ENCODE measurements at regions not wholly inside any gene's neighbourhood (a gene's known extent, or its start where the extent isn't known, plus 50 kb on each side); places are given as distances from the start of the nearest gene placed in this dataset.

DNA sequence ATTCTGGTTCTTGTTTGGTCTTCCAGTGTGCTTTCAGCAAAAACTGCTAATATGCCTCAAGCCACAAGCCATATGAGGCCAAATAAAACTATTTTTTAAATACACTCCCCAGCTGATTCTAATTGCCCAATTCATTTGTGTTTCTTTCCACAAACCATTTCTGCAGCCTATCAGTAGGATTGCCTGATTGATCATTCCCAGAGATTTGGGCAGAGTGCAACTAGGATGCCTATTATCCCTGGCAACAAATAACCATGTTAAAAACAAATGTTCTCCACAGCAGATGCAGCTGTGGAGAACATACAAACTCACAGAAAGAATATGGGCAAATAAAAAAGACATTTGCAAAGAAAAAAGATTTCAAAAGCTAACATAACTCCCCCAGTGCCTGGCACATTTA is 76.9 kb upstream of the CAV2 start:
- TF ChIP-seq ZNF316 (IDR thresholded peaks at IDR 0.05) (no peak), TRIM24 (IDR thresholded peaks at IDR 0.05) (no peak), ELF4 (CRISPR knock-in tag; IDR thresholded peaks at IDR 0.05) (no peak), PTRF (tag; IDR thresholded peaks at IDR 0.05) (no peak), DPF2 (IDR thresholded peaks at IDR 0.05) (no peak), L3MBTL2 (IDR thresholded peaks at IDR 0.05) (no peak), GTF2E2 (tag; IDR thresholded peaks at IDR 0.05) (no peak), BDP1 (IDR thresholded peaks at IDR 0.05; ENCODE audit: insufficient read depth, insufficient read length) (no peak), CCAR2 (IDR thresholded peaks at IDR 0.05; ENCODE audit: low read depth, low read length) (no peak), HMGN3 (IDR thresholded peaks at IDR 0.05; ENCODE audit: borderline replicate concordance, extremely low read depth, insufficient read length, low read depth, low read length) (no peak), ZNF212 (CRISPR knock-in tag; IDR thresholded peaks at IDR 0.05) (no peak), ZNF134 (CRISPR knock-in tag; conservative IDR thresholded peaks at IDR 0.05) (no peak), HIVEP1 (CRISPR knock-in tag; IDR thresholded peaks at IDR 0.05) (no peak), ZNF197 (CRISPR knock-in tag; IDR thresholded peaks at IDR 0.05; ENCODE audit: low read depth) (no peak), NFXL1 (CRISPR knock-in tag; IDR thresholded peaks at IDR 0.05) (no peak), ZNF583 (CRISPR knock-in tag; IDR thresholded peaks at IDR 0.05) (no peak)
- TF ChIP-seq, protein P1, sequence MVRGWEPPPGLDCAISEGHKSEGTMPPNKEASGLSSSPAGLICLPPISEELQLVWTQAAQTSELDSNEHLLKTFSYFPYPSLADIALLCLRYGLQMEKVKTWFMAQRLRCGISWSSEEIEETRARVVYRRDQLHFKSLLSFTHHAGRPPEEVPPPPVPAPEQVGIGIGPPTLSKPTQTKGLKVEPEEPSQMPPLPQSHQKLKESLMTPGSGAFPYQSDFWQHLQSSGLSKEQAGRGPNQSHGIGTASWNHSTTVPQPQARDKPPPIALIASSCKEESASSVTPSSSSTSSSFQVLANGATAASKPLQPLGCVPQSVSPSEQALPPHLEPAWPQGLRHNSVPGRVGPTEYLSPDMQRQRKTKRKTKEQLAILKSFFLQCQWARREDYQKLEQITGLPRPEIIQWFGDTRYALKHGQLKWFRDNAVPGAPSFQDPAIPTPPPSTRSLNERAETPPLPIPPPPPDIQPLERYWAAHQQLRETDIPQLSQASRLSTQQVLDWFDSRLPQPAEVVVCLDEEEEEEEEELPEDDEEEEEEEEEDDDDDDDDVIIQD (CRISPR knock-in tag; IDR thresholded peaks at IDR 0.05), result no peak
- TF ChIP-seq, protein P2, sequence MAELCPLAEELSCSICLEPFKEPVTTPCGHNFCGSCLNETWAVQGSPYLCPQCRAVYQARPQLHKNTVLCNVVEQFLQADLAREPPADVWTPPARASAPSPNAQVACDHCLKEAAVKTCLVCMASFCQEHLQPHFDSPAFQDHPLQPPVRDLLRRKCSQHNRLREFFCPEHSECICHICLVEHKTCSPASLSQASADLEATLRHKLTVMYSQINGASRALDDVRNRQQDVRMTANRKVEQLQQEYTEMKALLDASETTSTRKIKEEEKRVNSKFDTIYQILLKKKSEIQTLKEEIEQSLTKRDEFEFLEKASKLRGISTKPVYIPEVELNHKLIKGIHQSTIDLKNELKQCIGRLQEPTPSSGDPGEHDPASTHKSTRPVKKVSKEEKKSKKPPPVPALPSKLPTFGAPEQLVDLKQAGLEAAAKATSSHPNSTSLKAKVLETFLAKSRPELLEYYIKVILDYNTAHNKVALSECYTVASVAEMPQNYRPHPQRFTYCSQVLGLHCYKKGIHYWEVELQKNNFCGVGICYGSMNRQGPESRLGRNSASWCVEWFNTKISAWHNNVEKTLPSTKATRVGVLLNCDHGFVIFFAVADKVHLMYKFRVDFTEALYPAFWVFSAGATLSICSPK (IDR thresholded peaks at IDR 0.05; ENCODE audit: borderline replicate concordance), result no peak
- TF ChIP-seq, protein P3, sequence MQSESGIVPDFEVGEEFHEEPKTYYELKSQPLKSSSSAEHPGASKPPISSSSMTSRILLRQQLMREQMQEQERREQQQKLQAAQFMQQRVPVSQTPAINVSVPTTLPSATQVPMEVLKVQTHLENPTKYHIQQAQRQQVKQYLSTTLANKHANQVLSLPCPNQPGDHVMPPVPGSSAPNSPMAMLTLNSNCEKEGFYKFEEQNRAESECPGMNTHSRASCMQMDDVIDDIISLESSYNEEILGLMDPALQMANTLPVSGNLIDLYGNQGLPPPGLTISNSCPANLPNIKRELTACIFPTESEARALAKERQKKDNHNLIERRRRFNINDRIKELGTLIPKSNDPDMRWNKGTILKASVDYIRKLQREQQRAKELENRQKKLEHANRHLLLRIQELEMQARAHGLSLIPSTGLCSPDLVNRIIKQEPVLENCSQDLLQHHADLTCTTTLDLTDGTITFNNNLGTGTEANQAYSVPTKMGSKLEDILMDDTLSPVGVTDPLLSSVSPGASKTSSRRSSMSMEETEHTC (IDR thresholded peaks at IDR 0.05), result no peak
- peaks cover 4 to 29% of the 10 kb centered on the region in 2 experiments; a peak in 4 of 5 replicates for H3K4me1 ChIP-seq (replicated peaks in 1 of 2; ENCODE audit: control insufficient read depth in 2 of 2, insufficient read depth in 2 of 2, low read length in 2 of 2)
- POLR2A ChIA-PET, result interaction anchor here (1.3 kb wide), 1 partner anchor 15 kb away, joined by 3 read pairs; no protein-coding TSS in a partner anchor
- H3K79me2 ChIP-seq (ENCODE audit: control insufficient read depth, insufficient read depth, low read length), result no peaks in the 10 kb centered on the region
- H3K4me2 ChIP-seq (ENCODE audit: insufficient read depth, low read length), result no peak overlapping the region
- no peak overlapping the region for H3K4me3 ChIP-seq
- H3K27me3 ChIP-seq (ENCODE audit: control insufficient read depth in 2 of 2, insufficient read depth in 2 of 2, low read length in 2 of 2), result no peaks in the 10 kb centered on the region
- DNase-seq (ENCODE audit: extremely low read depth in 1 of 4, low spot score in 3 of 4) (no peak), ATAC-seq (no peak), FAIRE-seq (no peak)
- no peak overlapping the region for H3K27ac ChIP-seq (ENCODE audit: extremely low read depth, low read depth, low read length)
- H3K36me3 ChIP-seq (ENCODE audit: control insufficient read depth, insufficient read depth, low read length), result no peaks in the 10 kb centered on the region
- no peaks in the 10 kb centered on the region for H4K20me1 ChIP-seq (replicated peaks; ENCODE audit: control insufficient read depth, insufficient read depth, low read length)
- CTCF ChIA-PET (ENCODE audit: low intra/inter-chr PET ratio), result no interaction called here
- no peaks in the 10 kb centered on the region for H3K9me1 ChIP-seq (ENCODE audit: control insufficient read depth, insufficient read depth, low read length)
- in situ Hi-C loops (cut with MboI) (no loop called here), intact Hi-C loops (cut with micrococcal nuclease) (no loop called here)
- no peaks in the 10 kb centered on the region for H3K9me3 ChIP-seq (replicated peaks; ENCODE audit: control insufficient read depth, insufficient read depth, low read depth, low read length)
- H2AFZ ChIP-seq (ENCODE audit: low read depth, low read length), result no peak overlapping the region
- no peak overlapping the region for H3K9ac ChIP-seq (ENCODE audit: insufficient read depth in 1 of 2, low read depth in 2 of 2, low read length in 2 of 2)
- BruUV-seq (replicated peaks), result no TSS peak

Measured in K562 (cell line).